Ovary (tissue), 7 donors: ENCODE measurements at regions not wholly inside any gene's neighbourhood (a gene's known extent, or its start where the extent isn't known, plus 50 kb on each side); places are given as distances from the start of the nearest gene placed in this dataset.

Source experiments
- DNase-seq, 5 donors: peaks; one replicate each; pipeline ENCODE4 v3.0.0-alpha.2; 2019 to 2020
- H3K27ac ChIP-seq, 2 donors: fragments of 200-600 bp; one replicate each; pipeline versions ENCODE4 v1.5.1 to v1.8.0; 2019 to 2022
- H3K27me3 ChIP-seq: fragments of 200-600 bp; one replicate; pipeline ENCODE4 v1.8.0; 2022
- H3K36me3 ChIP-seq: fragments of 200-600 bp; sonication (generic); one replicate; pipeline ENCODE4 v1.5.1; 2019
- H3K4me1 ChIP-seq: one replicate; pipeline ENCODE4 v1.8.1; 2013; ENCODE audit warnings: mild to moderate bottlenecking, moderate library complexity; ENCODE audit not compliant: insufficient read depth
- H3K4me3 ChIP-seq: fragments of 200-600 bp; sonication (generic); one replicate; pipeline ENCODE4 v1.5.1; 2017
- H3K9me3 ChIP-seq, 2 donors: fragments of 200-600 bp in 1 of 2; sonication (generic) in 1 of 2; one replicate each; pipeline versions ENCODE4 v1.5.1 to v1.8.1; 2013 to 2019; ENCODE audit warnings: mild to moderate bottlenecking in 1 of 2, moderate library complexity in 1 of 2
- EP300 ChIP-seq: sonication (generic); formaldehyde crosslinking; IDR thresholded peaks from one replicate; pipeline ENCODE4 v1.6.1; 2017; ENCODE audit warnings: antibody characterized with exemption
- POLR2A ChIP-seq: fragments of 450-650 bp; IDR thresholded peaks from one replicate; pipeline ENCODE4 v1.6.1; 2017; ENCODE audit warnings: antibody characterized with exemption, mild to moderate bottlenecking, moderate library complexity
- WGBS, 3 donors: extraction: QIAGEN DNeasy Blood & Tissue Kit in 1 of 3; methylation state at CpG; one replicate each; pipeline versions ENCODE4 v1.1.5 to v1.1.7; 2013 to 2017; 5-methylcytosine and 5-hydroxymethylcytosine counted together
- intact Hi-C, 4 donors: fragments of 100-400 bp; cut with DNase I; formaldehyde crosslinking; loops; one replicate each; pipeline versions ENCODE4 v1.11.0 to v1.15.1; 2022 to 2023
- TF ChIP-seq, protein P1 (sequence below), 3 donors: fragments of 450-650 bp in 2 of 3; fragments of 200-600 bp in 1 of 3; IDR thresholded peaks; one replicate each; pipeline versions ENCODE4 v1.5.1 to v1.8.0; 2016 to 2022; ENCODE audit warnings: antibody characterized with exemption in 3 of 3, mild to moderate bottlenecking in 1 of 3
- donor health status: DM: no; HTN: no; CAD: no; lungs with moderate emphysema.
- donor health status: DM: no; HTN: no; CAD: no.
- donor health status: Bipolar disorder and iron deficiency.
- donor health status: DM: no; HTN: no; CAD: no.
- donor health status: DM: yes; HTN: yes; CAD: no.

DNA sequence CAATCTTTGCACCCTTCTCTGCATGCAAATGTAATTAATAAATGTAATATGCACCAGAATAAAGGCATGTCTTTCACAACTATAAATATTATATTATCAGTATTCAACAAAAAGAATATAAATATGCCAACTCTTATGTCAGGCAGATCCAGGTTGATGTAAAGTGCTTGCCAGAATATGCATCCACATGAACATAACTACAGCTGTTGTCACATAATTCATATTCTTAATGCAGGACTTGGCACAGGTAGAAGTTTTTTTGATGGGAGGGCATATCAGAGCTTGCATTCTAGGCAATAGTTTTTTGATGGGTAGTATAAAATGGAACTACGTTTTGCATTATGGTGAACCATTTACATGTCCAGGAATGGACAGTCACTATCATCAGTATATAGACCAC lies 544.3 kb downstream of the ZNF804A start:
- Histone ChIP-seq H3K4me3 (no peak overlapping the region), H3K9me3 (no peaks in the 10 kb centered on the region), H3K27ac (no peak overlapping the region), H3K36me3 (no peaks in the 10 kb centered on the region), H3K27me3 (no peaks in the 10 kb centered on the region), H3K4me1 (no peaks in the 10 kb centered on the region)
- no peak for DNase-seq
- TF ChIP-seq, protein P1, sequence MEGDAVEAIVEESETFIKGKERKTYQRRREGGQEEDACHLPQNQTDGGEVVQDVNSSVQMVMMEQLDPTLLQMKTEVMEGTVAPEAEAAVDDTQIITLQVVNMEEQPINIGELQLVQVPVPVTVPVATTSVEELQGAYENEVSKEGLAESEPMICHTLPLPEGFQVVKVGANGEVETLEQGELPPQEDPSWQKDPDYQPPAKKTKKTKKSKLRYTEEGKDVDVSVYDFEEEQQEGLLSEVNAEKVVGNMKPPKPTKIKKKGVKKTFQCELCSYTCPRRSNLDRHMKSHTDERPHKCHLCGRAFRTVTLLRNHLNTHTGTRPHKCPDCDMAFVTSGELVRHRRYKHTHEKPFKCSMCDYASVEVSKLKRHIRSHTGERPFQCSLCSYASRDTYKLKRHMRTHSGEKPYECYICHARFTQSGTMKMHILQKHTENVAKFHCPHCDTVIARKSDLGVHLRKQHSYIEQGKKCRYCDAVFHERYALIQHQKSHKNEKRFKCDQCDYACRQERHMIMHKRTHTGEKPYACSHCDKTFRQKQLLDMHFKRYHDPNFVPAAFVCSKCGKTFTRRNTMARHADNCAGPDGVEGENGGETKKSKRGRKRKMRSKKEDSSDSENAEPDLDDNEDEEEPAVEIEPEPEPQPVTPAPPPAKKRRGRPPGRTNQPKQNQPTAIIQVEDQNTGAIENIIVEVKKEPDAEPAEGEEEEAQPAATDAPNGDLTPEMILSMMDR (IDR thresholded peaks at IDR 0.05), result no peak
- TF ChIP-seq EP300, result no peak
- no peak for TF ChIP-seq POLR2A
- 76 to 85% (median 80%) methylated on average over 1 of the region's 1 CpG for WGBS, 3 donors
- intact Hi-C loops, result no loop called here

DNA sequence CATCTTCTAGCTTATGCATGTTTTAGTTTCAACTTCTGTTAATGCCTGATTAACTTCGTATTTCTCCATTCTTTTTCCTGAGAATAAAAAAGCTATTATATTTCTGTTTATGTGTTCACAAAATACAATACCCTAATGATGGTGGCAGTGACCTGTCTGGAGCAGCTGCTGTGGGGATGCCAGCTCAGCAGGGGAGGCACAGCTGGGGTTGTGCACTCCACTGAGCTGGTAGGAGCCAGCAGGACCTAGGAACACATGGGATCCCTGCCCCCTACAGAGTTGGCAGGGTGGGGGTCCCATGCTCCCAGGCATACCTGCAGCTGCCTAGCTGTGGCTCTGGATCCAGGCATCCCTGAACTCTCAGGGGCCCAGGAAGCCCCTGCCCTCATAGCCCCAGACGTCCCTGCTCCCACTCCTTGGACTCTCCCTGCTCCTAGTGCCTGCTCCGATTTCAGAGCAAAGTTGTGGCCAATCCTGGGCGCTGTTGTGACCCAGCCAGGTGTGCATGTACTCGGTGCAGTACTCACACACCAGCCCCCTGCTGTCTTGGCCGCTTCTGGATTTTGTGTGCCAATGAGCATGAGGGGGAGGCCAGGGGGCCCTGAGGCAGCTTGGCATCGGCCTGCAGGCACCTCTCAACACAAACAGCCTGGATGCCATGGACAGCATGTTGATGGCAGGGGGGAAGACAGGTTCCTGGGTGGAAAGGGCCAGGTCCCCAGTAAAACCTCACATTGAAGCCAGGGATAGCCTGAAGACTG lies 546.0 kb downstream of the ZNF804A start:
- no peaks in the 10 kb centered on the region for H3K4me1 ChIP-seq
- no peak for DNase-seq
- no peak for TF ChIP-seq EP300
- TF ChIP-seq POLR2A, result no peak
- TF ChIP-seq, protein P1 (IDR thresholded peaks at IDR 0.05), result no peak
- no peak overlapping the region for H3K4me3 ChIP-seq
- intact Hi-C loops, result no loop called here
- H3K27me3 ChIP-seq, result no peaks in the 10 kb centered on the region
- H3K36me3 ChIP-seq, result no peaks in the 10 kb centered on the region
- H3K9me3 ChIP-seq, result no peaks in the 10 kb centered on the region
- no peak overlapping the region for H3K27ac ChIP-seq
- WGBS, 3 donors, result 76 to 81% (median 77%) methylated on average over 7 of the region's 7 CpGs

DNA sequence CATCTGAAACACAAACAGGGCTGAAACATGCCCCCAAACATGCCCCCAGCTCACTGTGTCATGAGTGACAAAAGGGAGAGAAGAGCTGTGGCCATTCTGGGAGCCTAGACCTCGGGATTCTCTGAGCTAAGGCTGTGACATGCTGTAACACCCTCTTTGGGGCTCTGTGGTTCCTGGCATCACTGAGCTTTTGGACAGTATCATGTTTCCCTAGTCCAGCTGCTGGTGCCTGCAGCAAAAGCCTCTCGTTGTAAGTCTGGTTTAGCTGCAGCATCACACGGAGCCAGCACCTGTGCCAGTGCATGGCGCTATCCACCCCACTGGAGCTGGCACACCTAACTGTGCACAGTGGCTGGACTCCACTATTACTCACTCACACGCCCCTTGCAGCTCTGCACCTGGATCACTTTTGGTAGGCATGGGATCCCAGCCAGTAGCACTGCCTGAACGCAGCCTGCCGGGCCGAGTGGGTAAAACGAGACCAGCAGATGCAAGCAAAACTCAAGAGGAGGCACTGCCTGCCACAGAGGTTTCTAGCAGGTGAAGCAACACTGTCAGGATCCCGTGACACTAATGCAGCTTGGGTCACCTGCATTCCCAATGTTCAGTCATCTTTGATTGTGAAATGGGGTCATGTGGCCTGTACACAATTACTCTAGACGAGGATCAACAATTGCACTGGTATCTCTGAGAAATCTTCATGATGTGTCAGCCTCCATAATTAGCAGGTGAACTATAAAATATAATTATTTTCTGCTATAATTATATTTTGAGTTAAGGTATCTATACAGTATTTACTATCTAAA lies 547.2 kb downstream of the ZNF804A start:
- Histone ChIP-seq H3K36me3 (no peaks in the 10 kb centered on the region), H3K4me3 (no peak overlapping the region), H3K4me1 (no peaks in the 10 kb centered on the region), H3K27me3 (no peaks in the 10 kb centered on the region), H3K27ac (no peak overlapping the region), H3K9me3 (no peaks in the 10 kb centered on the region)
- intact Hi-C loops, result no loop called here
- DNase-seq, result no peak
- TF ChIP-seq EP300, result no peak
- TF ChIP-seq, protein P1 (IDR thresholded peaks at IDR 0.05), result no peak
- TF ChIP-seq POLR2A, result no peak
- WGBS, 3 donors, result 86 to 91% (median 89%) methylated on average over 11 of the region's 11 CpGs

DNA sequence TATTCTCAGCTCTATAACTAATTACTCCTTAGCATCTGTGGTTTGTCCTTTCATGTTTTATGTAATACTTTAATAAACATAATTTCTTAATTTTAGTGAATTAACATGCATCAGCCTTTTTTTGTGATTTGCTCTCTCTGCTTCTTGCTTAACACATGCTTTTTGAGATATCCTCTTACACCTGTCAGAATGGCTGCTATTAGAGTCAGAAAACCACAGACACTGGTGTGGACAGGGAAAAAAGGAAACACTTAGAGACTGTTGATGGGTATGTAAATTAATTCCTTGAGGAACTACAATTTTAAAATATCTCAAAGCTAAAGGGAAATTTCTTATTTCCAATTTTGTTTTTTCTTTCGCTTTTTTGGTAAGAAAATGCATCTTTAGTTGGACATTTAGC lies 549.0 kb downstream of the ZNF804A start:
- WGBS, 3 donors, result 86 to 92% (median 86%) methylated on average over 1 of the region's 1 CpG
- intact Hi-C loops, result no loop called here
- no peak overlapping the region for H3K27ac ChIP-seq
- no peak for DNase-seq
- no peaks in the 10 kb centered on the region for H3K36me3 ChIP-seq
- H3K4me1 ChIP-seq, result no peaks in the 10 kb centered on the region
- no peak overlapping the region for H3K4me3 ChIP-seq
- no peaks in the 10 kb centered on the region for H3K9me3 ChIP-seq
- TF ChIP-seq EP300, result no peak
- no peak for TF ChIP-seq POLR2A
- TF ChIP-seq, protein P1 (IDR thresholded peaks at IDR 0.05), result no peak
- H3K27me3 ChIP-seq, result no peaks in the 10 kb centered on the region
